OCI-LY1 (cell line): ENCODE measurements at regions not wholly inside any gene's neighbourhood (a gene's known extent, or its start where the extent isn't known, plus 50 kb on each side); places are given as distances from the start of the nearest gene placed in this dataset.

Experiments used
- H2AFZ ChIP-seq: fragments of 200-600 bp; sonication (generic), shearing (Covaris generic); 2 replicates; pipeline ENCODE4 v1.6.0; 2014; ENCODE audit warnings: antibody characterized with exemption, mild to moderate bottlenecking, low read length
- H3F3A ChIP-seq: fragments of 200-600 bp; sonication (generic), shearing (Covaris generic); 2 replicates; pipeline ENCODE4 v1.6.0; 2014; ENCODE audit warnings: mild to moderate bottlenecking, antibody characterized with exemption, low read length, moderate library complexity; ENCODE audit not compliant: insufficient read depth
- H3K27ac ChIP-seq: fragments of 200-600 bp; sonication (generic); 2 replicates; pipeline ENCODE4 v1.5.1; 2014; ENCODE audit warnings: low read length, mixed run types, mild to moderate bottlenecking, low read depth; ENCODE audit not compliant: poor library complexity, severe bottlenecking
- H3K27me3 ChIP-seq: fragments of 200-600 bp; sonication (generic); 2 replicates; pipeline ENCODE4 v1.6.0; 2014; ENCODE audit warnings: antibody characterized with exemption, mild to moderate bottlenecking, low read length, moderate library complexity; ENCODE audit not compliant: insufficient read depth
- H3K36me3 ChIP-seq: fragments of 200-600 bp; sonication (generic); 2 replicates; pipeline ENCODE4 v1.6.1; 2014; ENCODE audit warnings: mild to moderate bottlenecking, antibody characterized with exemption, low read length, moderate library complexity, mixed read lengths; ENCODE audit not compliant: insufficient read depth
- H3K4me1 ChIP-seq: fragments of 200-600 bp; sonication (generic); 2 replicates; pipeline ENCODE4 v1.5.1; 2014; ENCODE audit warnings: mild to moderate bottlenecking, low read length, moderate library complexity; ENCODE audit not compliant: insufficient read depth, severe bottlenecking
- H3K4me2 ChIP-seq: fragments of 200-600 bp; sonication (generic), shearing (Covaris generic); 2 replicates; pipeline ENCODE4 v1.6.1; 2014; ENCODE audit warnings: low read length
- H3K4me3 ChIP-seq: fragments of 200-600 bp; sonication (generic); 2 replicates; pipeline ENCODE4 v1.5.1; 2014; ENCODE audit warnings: low read length, low read depth, mild to moderate bottlenecking, mixed read lengths; ENCODE audit not compliant: poor library complexity, severe bottlenecking
- H3K79me2 ChIP-seq: fragments of 200-600 bp; shearing (Covaris generic); 2 replicates; pipeline ENCODE4 v1.6.1; 2016; ENCODE audit warnings: mixed run types, low read length, mixed read lengths; ENCODE audit not compliant: insufficient read depth
- H3K9ac ChIP-seq: fragments of 200-600 bp; sonication (generic), shearing (Covaris generic); 2 replicates; pipeline ENCODE4 v1.6.1; 2014; ENCODE audit warnings: mild to moderate bottlenecking, low read length, mixed read lengths
- H3K9me2 ChIP-seq: fragments of 200-600 bp; sonication (generic), shearing (Covaris generic); 2 replicates; pipeline ENCODE4 v1.6.1; 2014; ENCODE audit warnings: low read depth, mild to moderate bottlenecking, low read length, mixed read lengths
- H3K9me3 ChIP-seq: fragments of 200-600 bp; shearing (Covaris generic); 2 replicates; pipeline ENCODE4 v1.6.1; 2014; ENCODE audit warnings: low read length, mixed read lengths
- H4K20me1 ChIP-seq: fragments of 200-600 bp; sonication (generic), shearing (Covaris generic); 2 replicates; pipeline ENCODE4 v1.6.0; 2016; ENCODE audit warnings: mild to moderate bottlenecking, low read length; ENCODE audit not compliant: insufficient read depth
- EZH2 ChIP-seq: fragments of 200-600 bp; sonication (generic), shearing (Covaris generic); IDR thresholded peaks from 2 replicates; pipeline ENCODE4 v1.8.0; 2017; ENCODE audit warnings: borderline replicate concordance, mixed run types, mild to moderate bottlenecking, antibody characterized with exemption, low read length, moderate library complexity, mixed read lengths
- TF ChIP-seq, protein P1 (sequence below): fragments of 200-600 bp; sonication (generic), shearing (Covaris generic); IDR thresholded peaks from 2 replicates; pipeline ENCODE4 v1.5.1; 2017; ENCODE audit warnings: mild to moderate bottlenecking, antibody characterized with exemption, low read length, moderate library complexity, mixed read lengths

DNA sequence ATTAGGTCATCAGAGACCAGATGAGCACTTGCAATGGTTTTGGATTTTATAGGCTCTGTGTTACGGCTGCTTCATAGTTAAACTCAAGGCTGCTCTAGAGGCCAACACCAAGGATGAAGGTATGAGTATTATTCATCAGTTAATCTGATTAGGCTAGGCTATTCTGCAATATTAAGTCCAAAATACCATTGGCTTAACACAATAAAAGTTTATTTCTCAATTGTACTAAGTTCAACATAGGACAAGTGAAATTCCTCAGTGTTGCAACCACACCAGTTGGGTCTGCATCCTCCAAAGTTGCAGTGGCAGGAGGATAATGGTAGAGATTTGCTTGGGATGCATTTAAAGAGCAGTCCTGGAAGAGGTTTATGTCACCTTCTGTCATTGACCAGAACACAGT, 538.3 kb upstream of the CDH2 start:
- H3K27me3 ChIP-seq, result no peaks in the 10 kb centered on the region
- H3K79me2 ChIP-seq, result no peaks in the 10 kb centered on the region
- no peak overlapping the region for H3K27ac ChIP-seq
- no peak overlapping the region for H3K9ac ChIP-seq
- H3K9me3 ChIP-seq, result no peaks in the 10 kb centered on the region
- H4K20me1 ChIP-seq, result no peaks in the 10 kb centered on the region
- no peak overlapping the region for H3K4me3 ChIP-seq
- TF ChIP-seq, protein P1, sequence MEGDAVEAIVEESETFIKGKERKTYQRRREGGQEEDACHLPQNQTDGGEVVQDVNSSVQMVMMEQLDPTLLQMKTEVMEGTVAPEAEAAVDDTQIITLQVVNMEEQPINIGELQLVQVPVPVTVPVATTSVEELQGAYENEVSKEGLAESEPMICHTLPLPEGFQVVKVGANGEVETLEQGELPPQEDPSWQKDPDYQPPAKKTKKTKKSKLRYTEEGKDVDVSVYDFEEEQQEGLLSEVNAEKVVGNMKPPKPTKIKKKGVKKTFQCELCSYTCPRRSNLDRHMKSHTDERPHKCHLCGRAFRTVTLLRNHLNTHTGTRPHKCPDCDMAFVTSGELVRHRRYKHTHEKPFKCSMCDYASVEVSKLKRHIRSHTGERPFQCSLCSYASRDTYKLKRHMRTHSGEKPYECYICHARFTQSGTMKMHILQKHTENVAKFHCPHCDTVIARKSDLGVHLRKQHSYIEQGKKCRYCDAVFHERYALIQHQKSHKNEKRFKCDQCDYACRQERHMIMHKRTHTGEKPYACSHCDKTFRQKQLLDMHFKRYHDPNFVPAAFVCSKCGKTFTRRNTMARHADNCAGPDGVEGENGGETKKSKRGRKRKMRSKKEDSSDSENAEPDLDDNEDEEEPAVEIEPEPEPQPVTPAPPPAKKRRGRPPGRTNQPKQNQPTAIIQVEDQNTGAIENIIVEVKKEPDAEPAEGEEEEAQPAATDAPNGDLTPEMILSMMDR, result no peak
- no peak for TF ChIP-seq EZH2
- H3K4me2 ChIP-seq, result no peak overlapping the region
- H3F3A ChIP-seq, result no peaks in the 10 kb centered on the region
- H2AFZ ChIP-seq, result no peak overlapping the region
- no peaks in the 10 kb centered on the region for H3K9me2 ChIP-seq
- H3K36me3 ChIP-seq, result no peaks in the 10 kb centered on the region
- H3K4me1 ChIP-seq, result no peaks in the 10 kb centered on the region

DNA sequence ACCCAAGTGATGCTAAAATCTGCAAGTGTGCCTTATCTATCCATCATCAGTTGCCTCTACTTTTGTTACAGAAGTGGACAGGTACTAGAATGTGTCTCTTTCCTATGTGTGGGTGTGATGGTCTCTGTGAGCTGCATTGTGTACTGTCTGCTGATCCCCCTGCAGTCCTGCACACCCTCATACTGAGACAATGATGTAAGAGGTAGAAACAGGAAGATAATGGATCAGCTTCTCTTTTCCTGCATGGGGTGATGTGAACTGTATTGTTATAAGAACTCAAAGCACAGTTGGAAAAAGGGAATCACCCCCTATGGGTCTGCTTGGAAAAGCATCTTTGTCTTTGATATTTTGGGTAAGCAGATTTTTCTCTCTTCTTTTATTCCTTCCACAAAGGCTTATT, 537.6 kb upstream of the CDH2 start:
- H3F3A ChIP-seq, result no peaks in the 10 kb centered on the region
- no peaks in the 10 kb centered on the region for H3K9me2 ChIP-seq
- no peaks in the 10 kb centered on the region for H3K36me3 ChIP-seq
- H3K27ac ChIP-seq, result no peak overlapping the region
- H3K4me2 ChIP-seq, result no peak overlapping the region
- no peaks in the 10 kb centered on the region for H3K9me3 ChIP-seq
- H3K79me2 ChIP-seq, result no peaks in the 10 kb centered on the region
- no peak overlapping the region for H3K9ac ChIP-seq
- no peaks in the 10 kb centered on the region for H4K20me1 ChIP-seq
- TF ChIP-seq, protein P1, result no peak
- no peak for TF ChIP-seq EZH2
- no peak overlapping the region for H3K4me3 ChIP-seq
- H2AFZ ChIP-seq, result no peak overlapping the region
- no peaks in the 10 kb centered on the region for H3K4me1 ChIP-seq
- H3K27me3 ChIP-seq, result no peaks in the 10 kb centered on the region

DNA sequence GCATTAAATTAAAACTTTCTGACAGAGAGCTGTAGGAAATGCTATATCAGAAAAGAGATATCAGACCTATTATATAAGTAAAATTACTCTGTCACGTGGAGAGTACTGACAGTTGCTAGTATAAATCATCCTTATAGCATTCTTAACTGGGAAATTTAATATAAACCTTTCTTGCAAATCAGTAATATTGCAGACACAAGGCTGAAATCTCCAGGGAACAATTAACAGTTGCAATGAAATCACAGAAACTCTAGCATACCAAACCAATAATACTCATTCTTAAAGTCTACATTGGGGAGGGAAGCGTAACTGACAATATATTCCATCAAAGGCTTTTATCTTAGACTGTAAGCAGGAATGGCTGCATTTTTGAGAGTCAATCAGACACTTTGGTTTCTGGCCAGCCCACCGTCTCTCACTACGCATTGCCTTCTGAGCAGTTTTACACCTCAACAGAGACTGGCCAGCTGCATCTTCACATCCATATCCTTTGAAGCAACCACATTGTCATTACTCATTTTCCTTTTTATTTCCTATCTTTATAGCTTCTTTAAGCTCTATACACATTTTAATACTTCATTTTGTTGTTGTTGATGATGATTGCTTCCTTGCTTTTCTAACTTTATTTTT, 536.0 kb upstream of the CDH2 start:
- no peaks in the 10 kb centered on the region for H3K79me2 ChIP-seq
- no peak overlapping the region for H3K27ac ChIP-seq
- H2AFZ ChIP-seq, result no peak overlapping the region
- no peaks in the 10 kb centered on the region for H3K9me3 ChIP-seq
- no peak overlapping the region for H3K4me3 ChIP-seq
- H3F3A ChIP-seq, result no peaks in the 10 kb centered on the region
- TF ChIP-seq, protein P1, result no peak
- no peak for TF ChIP-seq EZH2
- H3K4me2 ChIP-seq, result no peak overlapping the region
- H3K9ac ChIP-seq, result no peak overlapping the region
- no peaks in the 10 kb centered on the region for H4K20me1 ChIP-seq
- H3K4me1 ChIP-seq, result no peaks in the 10 kb centered on the region
- H3K27me3 ChIP-seq, result no peaks in the 10 kb centered on the region
- H3K9me2 ChIP-seq, result no peaks in the 10 kb centered on the region
- H3K36me3 ChIP-seq, result no peaks in the 10 kb centered on the region
